Keratinocyte (primary cell): ENCODE measurements at regions not wholly inside any gene's neighbourhood (a gene's known extent, or its start where the extent isn't known, plus 50 kb on each side); places are given as distances from the start of the nearest gene placed in this dataset.

Experiments used
- EZH2 ChIP-seq: IDR thresholded peaks from one replicate; pipeline ENCODE4 v1.6.1; 2012; ENCODE audit warnings: inconsistent platforms, mild to moderate bottlenecking, low read length, moderate library complexity
- TF ChIP-seq, protein P1 (sequence below), 3 experiments: IDR thresholded peaks in 1 of 3; conservative IDR thresholded peaks in 1 of 3; optimal IDR thresholded peaks in 1 of 3; 2 replicates in 2 of 3; 3 replicates in 1 of 3; pipeline versions ENCODE3 to v1.5.1; 2011; ENCODE audit warnings: low read length in 3 of 3, mild to moderate bottlenecking in 3 of 3, moderate library complexity in 2 of 3, control low read depth in 1 of 3, inconsistent platforms in 1 of 3; ENCODE audit not compliant: insufficient read depth in 2 of 3; ENCODE audit errors: extremely low read depth in 1 of 3

DNA sequence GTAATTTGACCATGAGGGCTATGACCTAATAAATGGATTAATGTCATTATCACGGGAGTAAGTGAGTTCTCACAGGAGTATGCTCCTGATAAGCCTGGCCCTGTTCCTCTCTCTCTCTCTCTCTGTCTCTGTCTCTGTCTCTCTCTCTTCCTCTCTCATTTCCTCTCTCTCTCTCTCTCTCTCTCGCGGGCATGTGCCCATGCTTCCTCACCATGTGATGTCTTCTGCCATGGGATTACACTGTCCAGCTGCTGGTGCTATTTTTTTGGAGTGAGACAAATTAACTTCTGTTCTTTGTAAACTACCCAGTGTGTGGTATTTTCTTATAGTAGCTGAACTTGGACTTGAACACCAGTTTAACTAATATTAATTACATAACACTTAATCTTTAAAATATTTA is 374.3 kb upstream of the GJE1 start:
- TF ChIP-seq, protein P1, sequence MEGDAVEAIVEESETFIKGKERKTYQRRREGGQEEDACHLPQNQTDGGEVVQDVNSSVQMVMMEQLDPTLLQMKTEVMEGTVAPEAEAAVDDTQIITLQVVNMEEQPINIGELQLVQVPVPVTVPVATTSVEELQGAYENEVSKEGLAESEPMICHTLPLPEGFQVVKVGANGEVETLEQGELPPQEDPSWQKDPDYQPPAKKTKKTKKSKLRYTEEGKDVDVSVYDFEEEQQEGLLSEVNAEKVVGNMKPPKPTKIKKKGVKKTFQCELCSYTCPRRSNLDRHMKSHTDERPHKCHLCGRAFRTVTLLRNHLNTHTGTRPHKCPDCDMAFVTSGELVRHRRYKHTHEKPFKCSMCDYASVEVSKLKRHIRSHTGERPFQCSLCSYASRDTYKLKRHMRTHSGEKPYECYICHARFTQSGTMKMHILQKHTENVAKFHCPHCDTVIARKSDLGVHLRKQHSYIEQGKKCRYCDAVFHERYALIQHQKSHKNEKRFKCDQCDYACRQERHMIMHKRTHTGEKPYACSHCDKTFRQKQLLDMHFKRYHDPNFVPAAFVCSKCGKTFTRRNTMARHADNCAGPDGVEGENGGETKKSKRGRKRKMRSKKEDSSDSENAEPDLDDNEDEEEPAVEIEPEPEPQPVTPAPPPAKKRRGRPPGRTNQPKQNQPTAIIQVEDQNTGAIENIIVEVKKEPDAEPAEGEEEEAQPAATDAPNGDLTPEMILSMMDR (optimal IDR thresholded peaks at IDR 0.05 in 1 of 3, IDR thresholded peaks at IDR 0.05 in 1 of 3, conservative IDR thresholded peaks at IDR 0.05 in 1 of 3; ENCODE audit: extremely low read depth in 1 of 3, insufficient read depth in 2 of 3, low read length in 3 of 3) = no peak
- no peak for TF ChIP-seq EZH2
